HepG2 (cell line): ENCODE measurements at regions not wholly inside any gene's neighbourhood (a gene's known extent, or its start where the extent isn't known, plus 50 kb on each side); places are given as distances from the start of the nearest gene placed in this dataset.

ENCODE experiments used
- ATAC-seq: fragments of 200-7000 bp; cut with Tn5 transposase; 3 replicates; pipeline ENCODE4 v1.9.1; 2020; ENCODE audit warnings: mild to moderate bottlenecking, moderate library complexity
- BruUV-seq: library from RNA; stranded (reverse); fragments of 400-500 nt; replicated peaks from 2 replicates; lab custom pipeline; 2021; lab: Mats Ljungman, UMichigan
- CTCF ChIA-PET: fragments of 300-600 bp; formaldehyde crosslinking; extraction: SDS; loops from one replicate; lab custom pipeline; 2021; ENCODE audit warnings: low total read pairs, inconsistent platforms, low intra/inter-chr PET ratio; lab: Yijun Ruan, JAX
- POLR2A ChIA-PET: fragments of 350-600 bp; sonication (Branson Sonifier 250); formaldehyde crosslinking; loops from one replicate; lab custom pipeline; 2020; ENCODE audit warnings: antibody characterized with exemption, inconsistent platforms; lab: Yijun Ruan, JAX
- DNase-seq: peaks from one replicate; pipeline ENCODE4 v3.0.0-alpha.2; 2015; ENCODE audit warnings: low spot score
- FAIRE-seq: peaks from 3 replicates; lab custom pipeline; 2011; peaks lifted over from hg19 to GRCh38; lab: Jason Lieb, UNC
- H2AFZ ChIP-seq: one replicate; pipeline ENCODE4 v1.6.1; 2011; ENCODE audit warnings: low read length, inconsistent platforms
- H3K27ac ChIP-seq: fragments of 300-600 bp; 3 replicates; pipeline ENCODE4 v1.8.0; 2011; ENCODE audit warnings: mixed run types, mild to moderate bottlenecking, mixed read lengths, low read length, inconsistent platforms; ENCODE audit not compliant: insufficient read depth; ENCODE audit errors: extremely low read length
- H3K27me3 ChIP-seq, 2 experiments: fragments of 200-600 bp in 1 of 2; 2 replicates in 1 of 2; 3 replicates in 1 of 2; pipeline versions ENCODE4 v1.6.0 to v1.8.0; 2011; ENCODE audit warnings: low read length in 2 of 2, mild to moderate bottlenecking in 2 of 2, moderate library complexity in 2 of 2, inconsistent platforms in 1 of 2; ENCODE audit not compliant: insufficient read depth in 2 of 2, control insufficient read depth in 1 of 2
- H3K36me3 ChIP-seq, 2 experiments: fragments of 200-600 bp in 1 of 2; replicated peaks in 1 of 2; 2 replicates in 1 of 2; 3 replicates in 1 of 2; pipeline versions ENCODE4 v1.5.1 to v1.8.0; 2011; ENCODE audit warnings: low read length in 2 of 2, inconsistent platforms in 1 of 2; ENCODE audit not compliant: insufficient read depth in 2 of 2, control insufficient read depth in 1 of 2
- H3K4me1 ChIP-seq: 2 replicates; pipeline ENCODE4 v1.5.1; 2012; ENCODE audit warnings: low read length, inconsistent platforms; ENCODE audit not compliant: insufficient read depth
- H3K4me2 ChIP-seq: 2 replicates; pipeline ENCODE4 v1.6.0; 2011; ENCODE audit warnings: low read depth, low read length, inconsistent platforms
- H3K4me3 ChIP-seq, 3 experiments: fragments of 200-600 bp in 1 of 3; sonication (generic), shearing (Covaris generic) in 1 of 3; replicated peaks in 1 of 3; 2 replicates each; pipeline ENCODE4 v1.5.1; 2011 to 2016; ENCODE audit warnings: low read length in 3 of 3, inconsistent platforms in 2 of 3, low read depth in 2 of 3, mild to moderate bottlenecking in 2 of 3, control low read depth in 1 of 3, mixed read lengths in 1 of 3; ENCODE audit not compliant: insufficient read depth in 1 of 3
- H3K79me2 ChIP-seq: one replicate; pipeline ENCODE4 v1.6.1; 2011; ENCODE audit warnings: low read length, inconsistent platforms; ENCODE audit not compliant: insufficient read depth
- H3K9ac ChIP-seq: 2 replicates; pipeline ENCODE4 v1.6.0; 2011; ENCODE audit warnings: mild to moderate bottlenecking, low read depth, low read length, inconsistent platforms; ENCODE audit not compliant: insufficient read depth
- H3K9me3 ChIP-seq: 2 replicates; pipeline ENCODE4 v1.5.1; 2012; ENCODE audit warnings: mild to moderate bottlenecking, low read length
- H4K20me1 ChIP-seq: 2 replicates; pipeline ENCODE4 v1.6.0; 2011; ENCODE audit warnings: inconsistent platforms, mild to moderate bottlenecking, low read length, moderate library complexity; ENCODE audit not compliant: insufficient read depth
- ATM ChIP-seq: fragments of 450-650 bp; IDR thresholded peaks from 2 replicates; pipeline ENCODE4 v1.7.1; 2017; ENCODE audit warnings: mild to moderate bottlenecking, borderline replicate concordance
- SRF ChIP-seq: IDR thresholded peaks from 2 replicates; pipeline ENCODE4 v1.6.1; 2011; ENCODE audit warnings: mild to moderate bottlenecking, low read depth, low read length, moderate library complexity
- SRSF4 ChIP-seq: fragments of 200-400 bp; formaldehyde crosslinking; IDR thresholded peaks from one replicate; pipeline ENCODE4 v1.6.1; 2018; ENCODE audit warnings: mild to moderate bottlenecking, low read depth, low read length, moderate library complexity; ENCODE audit not compliant: poor library complexity, severe bottlenecking
- WGBS: methylation state at CpG from one replicate; pipeline ENCODE4 v1.1.6; 2017; ENCODE audit warnings: low lambda C conversion rate; 5-methylcytosine and 5-hydroxymethylcytosine counted together
- in situ Hi-C: cut with HindIII; loops from 2 replicates; pipeline ENCODE4 v1.10.0; 2017; ENCODE audit warnings: low pct_unique_long_range_greater_than_20kb; ENCODE audit not compliant: extremely low pct_ligation_motif_present
- intact Hi-C: fragments of 100-400 bp; cut with micrococcal nuclease; formaldehyde crosslinking; loops from one replicate; pipeline ENCODE4 v1.10.0; 2022; ENCODE audit not compliant: unreplicated experiment
- TF ChIP-seq, protein P1 (sequence below): IDR thresholded peaks from 2 replicates; pipeline ENCODE4 v1.6.1; 2012; ENCODE audit warnings: low read length, improper control_type of control experiment
- TF ChIP-seq, protein P2 (sequence below): sonication (generic); formaldehyde crosslinking; IDR thresholded peaks from 2 replicates; pipeline ENCODE4 v1.4.0; 2020; ENCODE audit warnings: missing genetic modification reagents
- TF ChIP-seq, protein P3 (sequence below): sonication (generic); formaldehyde crosslinking; conservative IDR thresholded peaks from 2 replicates; pipeline ENCODE4 v1.4.0; 2020; ENCODE audit warnings: missing genetic modification reagents

DNA sequence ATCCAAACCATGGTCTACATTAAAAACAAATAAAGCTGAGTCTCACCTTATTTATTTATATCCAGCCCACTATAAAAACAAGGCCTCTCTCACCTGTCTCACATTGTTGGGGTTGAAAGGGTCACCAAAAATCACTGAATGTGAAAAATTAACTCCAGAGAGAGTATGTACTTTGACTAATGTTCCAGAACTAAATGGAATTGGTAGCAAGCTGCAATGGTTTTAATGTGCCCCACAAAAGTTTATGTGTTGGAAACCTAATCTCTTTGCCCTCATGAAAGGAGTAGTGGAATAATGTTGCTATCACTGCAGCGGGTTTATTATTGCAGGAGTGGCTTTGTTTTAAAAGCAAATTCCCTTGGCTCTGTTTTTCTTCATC lies 230.3 kb downstream of the LTN1 start:
- ATAC-seq, result no peak
- in situ Hi-C loops (no loop called here), intact Hi-C loops (no loop called here)
- no peak overlapping the region for H3K4me3 ChIP-seq
- CTCF ChIA-PET, result no interaction called here
- FAIRE-seq, result no peak
- H3K9ac ChIP-seq, result no peak overlapping the region
- no peaks in the 10 kb centered on the region for H3K79me2 ChIP-seq
- no peaks in the 10 kb centered on the region for H3K4me1 ChIP-seq
- H4K20me1 ChIP-seq, result no peaks in the 10 kb centered on the region
- WGBS, result 64% methylated on average over 1 of the region's 1 CpG
- no peak overlapping the region for H2AFZ ChIP-seq
- no peak for DNase-seq
- POLR2A ChIA-PET, result no interaction called here
- H3K4me2 ChIP-seq, result no peak overlapping the region
- H3K9me3 ChIP-seq, result no peaks in the 10 kb centered on the region
- no peak overlapping the region for H3K27ac ChIP-seq
- TF ChIP-seq SRF (no peak), SRSF4 (no peak), ATM (no peak)
- TF ChIP-seq, protein P1, sequence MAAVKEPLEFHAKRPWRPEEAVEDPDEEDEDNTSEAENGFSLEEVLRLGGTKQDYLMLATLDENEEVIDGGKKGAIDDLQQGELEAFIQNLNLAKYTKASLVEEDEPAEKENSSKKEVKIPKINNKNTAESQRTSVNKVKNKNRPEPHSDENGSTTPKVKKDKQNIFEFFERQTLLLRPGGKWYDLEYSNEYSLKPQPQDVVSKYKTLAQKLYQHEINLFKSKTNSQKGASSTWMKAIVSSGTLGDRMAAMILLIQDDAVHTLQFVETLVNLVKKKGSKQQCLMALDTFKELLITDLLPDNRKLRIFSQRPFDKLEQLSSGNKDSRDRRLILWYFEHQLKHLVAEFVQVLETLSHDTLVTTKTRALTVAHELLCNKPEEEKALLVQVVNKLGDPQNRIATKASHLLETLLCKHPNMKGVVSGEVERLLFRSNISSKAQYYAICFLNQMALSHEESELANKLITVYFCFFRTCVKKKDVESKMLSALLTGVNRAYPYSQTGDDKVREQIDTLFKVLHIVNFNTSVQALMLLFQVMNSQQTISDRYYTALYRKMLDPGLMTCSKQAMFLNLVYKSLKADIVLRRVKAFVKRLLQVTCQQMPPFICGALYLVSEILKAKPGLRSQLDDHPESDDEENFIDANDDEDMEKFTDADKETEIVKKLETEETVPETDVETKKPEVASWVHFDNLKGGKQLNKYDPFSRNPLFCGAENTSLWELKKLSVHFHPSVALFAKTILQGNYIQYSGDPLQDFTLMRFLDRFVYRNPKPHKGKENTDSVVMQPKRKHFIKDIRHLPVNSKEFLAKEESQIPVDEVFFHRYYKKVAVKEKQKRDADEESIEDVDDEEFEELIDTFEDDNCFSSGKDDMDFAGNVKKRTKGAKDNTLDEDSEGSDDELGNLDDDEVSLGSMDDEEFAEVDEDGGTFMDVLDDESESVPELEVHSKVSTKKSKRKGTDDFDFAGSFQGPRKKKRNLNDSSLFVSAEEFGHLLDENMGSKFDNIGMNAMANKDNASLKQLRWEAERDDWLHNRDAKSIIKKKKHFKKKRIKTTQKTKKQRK, result no peak
- TF ChIP-seq, protein P2, sequence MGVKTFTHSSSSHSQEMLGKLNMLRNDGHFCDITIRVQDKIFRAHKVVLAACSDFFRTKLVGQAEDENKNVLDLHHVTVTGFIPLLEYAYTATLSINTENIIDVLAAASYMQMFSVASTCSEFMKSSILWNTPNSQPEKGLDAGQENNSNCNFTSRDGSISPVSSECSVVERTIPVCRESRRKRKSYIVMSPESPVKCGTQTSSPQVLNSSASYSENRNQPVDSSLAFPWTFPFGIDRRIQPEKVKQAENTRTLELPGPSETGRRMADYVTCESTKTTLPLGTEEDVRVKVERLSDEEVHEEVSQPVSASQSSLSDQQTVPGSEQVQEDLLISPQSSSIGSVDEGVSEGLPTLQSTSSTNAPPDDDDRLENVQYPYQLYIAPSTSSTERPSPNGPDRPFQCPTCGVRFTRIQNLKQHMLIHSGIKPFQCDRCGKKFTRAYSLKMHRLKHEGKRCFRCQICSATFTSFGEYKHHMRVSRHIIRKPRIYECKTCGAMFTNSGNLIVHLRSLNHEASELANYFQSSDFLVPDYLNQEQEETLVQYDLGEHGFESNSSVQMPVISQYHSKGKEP (CRISPR knock-in tag), result no peak
- TF ChIP-seq, protein P3, sequence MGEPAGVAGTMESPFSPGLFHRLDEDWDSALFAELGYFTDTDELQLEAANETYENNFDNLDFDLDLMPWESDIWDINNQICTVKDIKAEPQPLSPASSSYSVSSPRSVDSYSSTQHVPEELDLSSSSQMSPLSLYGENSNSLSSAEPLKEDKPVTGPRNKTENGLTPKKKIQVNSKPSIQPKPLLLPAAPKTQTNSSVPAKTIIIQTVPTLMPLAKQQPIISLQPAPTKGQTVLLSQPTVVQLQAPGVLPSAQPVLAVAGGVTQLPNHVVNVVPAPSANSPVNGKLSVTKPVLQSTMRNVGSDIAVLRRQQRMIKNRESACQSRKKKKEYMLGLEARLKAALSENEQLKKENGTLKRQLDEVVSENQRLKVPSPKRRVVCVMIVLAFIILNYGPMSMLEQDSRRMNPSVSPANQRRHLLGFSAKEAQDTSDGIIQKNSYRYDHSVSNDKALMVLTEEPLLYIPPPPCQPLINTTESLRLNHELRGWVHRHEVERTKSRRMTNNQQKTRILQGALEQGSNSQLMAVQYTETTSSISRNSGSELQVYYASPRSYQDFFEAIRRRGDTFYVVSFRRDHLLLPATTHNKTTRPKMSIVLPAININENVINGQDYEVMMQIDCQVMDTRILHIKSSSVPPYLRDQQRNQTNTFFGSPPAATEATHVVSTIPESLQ, result no peak
- BruUV-seq, result no TSS peak
- no peaks in the 10 kb centered on the region for H3K36me3 ChIP-seq
- H3K27me3 ChIP-seq, result no peaks in the 10 kb centered on the region
